ENCODE measurements at regions not wholly inside any gene's neighbourhood (a gene's known extent, or its start where the extent isn't known, plus 50 kb on each side); places are given as distances from the start of the nearest gene placed in this dataset.

- Histone ChIP-seq H3K4me3 (no peak overlapping the region), H3K36me3 (no peaks in the 10 kb centered on the region), H3K9me3 (no peaks in the 10 kb centered on the region), H3K27me3 (no peaks in the 10 kb centered on the region), H3K4me1 (peaks cover 0 to 5% of the 10 kb centered on the region in 2 donors), H3K27ac (peak overlapping the region in 1 of 2 donors; percentile 36)
- intact Hi-C loops (cut with DNase I; ENCODE audit: low total_unique reads) = no loop called here
- TF ChIP-seq POLR2A (IDR thresholded peaks at IDR 0.05) = no peak
- TF ChIP-seq, protein P1, sequence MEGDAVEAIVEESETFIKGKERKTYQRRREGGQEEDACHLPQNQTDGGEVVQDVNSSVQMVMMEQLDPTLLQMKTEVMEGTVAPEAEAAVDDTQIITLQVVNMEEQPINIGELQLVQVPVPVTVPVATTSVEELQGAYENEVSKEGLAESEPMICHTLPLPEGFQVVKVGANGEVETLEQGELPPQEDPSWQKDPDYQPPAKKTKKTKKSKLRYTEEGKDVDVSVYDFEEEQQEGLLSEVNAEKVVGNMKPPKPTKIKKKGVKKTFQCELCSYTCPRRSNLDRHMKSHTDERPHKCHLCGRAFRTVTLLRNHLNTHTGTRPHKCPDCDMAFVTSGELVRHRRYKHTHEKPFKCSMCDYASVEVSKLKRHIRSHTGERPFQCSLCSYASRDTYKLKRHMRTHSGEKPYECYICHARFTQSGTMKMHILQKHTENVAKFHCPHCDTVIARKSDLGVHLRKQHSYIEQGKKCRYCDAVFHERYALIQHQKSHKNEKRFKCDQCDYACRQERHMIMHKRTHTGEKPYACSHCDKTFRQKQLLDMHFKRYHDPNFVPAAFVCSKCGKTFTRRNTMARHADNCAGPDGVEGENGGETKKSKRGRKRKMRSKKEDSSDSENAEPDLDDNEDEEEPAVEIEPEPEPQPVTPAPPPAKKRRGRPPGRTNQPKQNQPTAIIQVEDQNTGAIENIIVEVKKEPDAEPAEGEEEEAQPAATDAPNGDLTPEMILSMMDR (IDR thresholded peaks at IDR 0.05) = no peak
- DNase-seq = no peak
Observed at GRCh38 chr15:70186152-70186551, 88.4 kb upstream of the TLE3 start.

- Histone ChIP-seq H3K27ac (peak overlapping the region in 1 of 2 donors; percentile 36), H3K36me3 (no peaks in the 10 kb centered on the region), H3K4me1 (peaks cover 0 to 5% of the 10 kb centered on the region in 2 donors), H3K27me3 (no peaks in the 10 kb centered on the region), H3K4me3 (no peak overlapping the region), H3K9me3 (no peaks in the 10 kb centered on the region)
- DNase-seq = peak in 1 of 2 donors; percentile 39
- no peak for TF ChIP-seq POLR2A (IDR thresholded peaks at IDR 0.05)
- TF ChIP-seq, protein P1 (IDR thresholded peaks at IDR 0.05) = no peak
- intact Hi-C loops (cut with DNase I; ENCODE audit: low total_unique reads) = no loop called here
Observed at GRCh38 chr15:70185251-70185711, 87.6 kb upstream of the TLE3 start.

GRCh38 chr15:70182858-70183695, 85.4 kb upstream of the TLE3 start:
- peaks cover 0 to 5% of the 10 kb centered on the region in 2 donors for H3K4me1 ChIP-seq
- TF ChIP-seq, protein P1 (IDR thresholded peaks at IDR 0.05) = no peak
- no peak for TF ChIP-seq POLR2A (IDR thresholded peaks at IDR 0.05)
- no peaks in the 10 kb centered on the region for H3K9me3 ChIP-seq
- no peaks in the 10 kb centered on the region for H3K27me3 ChIP-seq
- H3K36me3 ChIP-seq = no peaks in the 10 kb centered on the region
- DNase-seq = no peak
- intact Hi-C loops (cut with DNase I; ENCODE audit: low total_unique reads) = no loop called here
- H3K4me3 ChIP-seq = no peak overlapping the region
- no peak overlapping the region for H3K27ac ChIP-seq

- Histone ChIP-seq H3K4me1 (peaks cover 0 to 5% of the 10 kb centered on the region in 2 donors), H3K27me3 (no peaks in the 10 kb centered on the region), H3K27ac (no peak overlapping the region), H3K9me3 (no peaks in the 10 kb centered on the region), H3K36me3 (no peaks in the 10 kb centered on the region), H3K4me3 (no peak overlapping the region)
- TF ChIP-seq, protein P1 (IDR thresholded peaks at IDR 0.05) = no peak
- no peak for TF ChIP-seq POLR2A (IDR thresholded peaks at IDR 0.05)
- intact Hi-C loops (cut with DNase I; ENCODE audit: low total_unique reads) = no loop called here
- no peak for DNase-seq
Observed at GRCh38 chr15:70181626-70182255, 84.0 kb upstream of the TLE3 start.
